ENCODE measurements at regions not wholly inside any gene's neighbourhood (a gene's known extent, or its start where the extent isn't known, plus 50 kb on each side); places are given as distances from the start of the nearest gene placed in this dataset.

DNA sequence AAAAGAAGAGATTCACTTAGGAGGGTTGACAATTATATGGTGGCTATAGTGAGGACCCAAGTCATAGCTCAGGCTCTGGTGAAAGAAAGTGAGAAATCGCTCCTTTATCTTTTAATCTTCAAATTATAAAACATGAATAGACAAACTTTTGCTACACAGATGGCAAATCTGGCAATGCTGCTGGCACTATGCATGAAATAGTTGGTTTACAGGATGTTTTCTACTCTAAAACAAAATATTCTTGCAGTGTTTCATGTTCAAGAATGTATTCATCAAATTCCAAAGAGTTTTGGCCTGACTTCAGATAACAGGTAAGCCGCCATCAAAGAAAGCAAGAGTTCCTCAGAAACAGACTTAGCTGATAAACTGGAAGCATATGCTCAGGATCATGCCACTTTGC lies 801.2 kb downstream of the C4orf33 start:
- TF ChIP-seq, protein P1, sequence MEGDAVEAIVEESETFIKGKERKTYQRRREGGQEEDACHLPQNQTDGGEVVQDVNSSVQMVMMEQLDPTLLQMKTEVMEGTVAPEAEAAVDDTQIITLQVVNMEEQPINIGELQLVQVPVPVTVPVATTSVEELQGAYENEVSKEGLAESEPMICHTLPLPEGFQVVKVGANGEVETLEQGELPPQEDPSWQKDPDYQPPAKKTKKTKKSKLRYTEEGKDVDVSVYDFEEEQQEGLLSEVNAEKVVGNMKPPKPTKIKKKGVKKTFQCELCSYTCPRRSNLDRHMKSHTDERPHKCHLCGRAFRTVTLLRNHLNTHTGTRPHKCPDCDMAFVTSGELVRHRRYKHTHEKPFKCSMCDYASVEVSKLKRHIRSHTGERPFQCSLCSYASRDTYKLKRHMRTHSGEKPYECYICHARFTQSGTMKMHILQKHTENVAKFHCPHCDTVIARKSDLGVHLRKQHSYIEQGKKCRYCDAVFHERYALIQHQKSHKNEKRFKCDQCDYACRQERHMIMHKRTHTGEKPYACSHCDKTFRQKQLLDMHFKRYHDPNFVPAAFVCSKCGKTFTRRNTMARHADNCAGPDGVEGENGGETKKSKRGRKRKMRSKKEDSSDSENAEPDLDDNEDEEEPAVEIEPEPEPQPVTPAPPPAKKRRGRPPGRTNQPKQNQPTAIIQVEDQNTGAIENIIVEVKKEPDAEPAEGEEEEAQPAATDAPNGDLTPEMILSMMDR (IDR thresholded peaks at IDR 0.05) = no peak
- TF ChIP-seq POLR2A (IDR thresholded peaks at IDR 0.05) = no peak
